ENCODE measurements at regions not wholly inside any gene's neighbourhood (a gene's known extent, or its start where the extent isn't known, plus 50 kb on each side); places are given as distances from the start of the nearest gene placed in this dataset.

GRCh38 chr20:20824924-20825584 lies 112.6 kb upstream of the RALGAPA2 start (continued):
- TF ChIP-seq MED1 (CRISPR knock-in tag; IDR thresholded peaks at IDR 0.05) (no peak), ZNF558 (CRISPR knock-in tag; IDR thresholded peaks at IDR 0.05; ENCODE audit: borderline replicate concordance) (no peak; the same call in 1 of the 2 replicates), GMEB2 (CRISPR knock-in tag; IDR thresholded peaks at IDR 0.05; ENCODE audit: low read depth) (no peak), NFRKB (IDR thresholded peaks at IDR 0.05) (no peak), CEBPB (IDR thresholded peaks at IDR 0.05; ENCODE audit: borderline replicate concordance, low read depth, low read length) (no peak), ETV5 (CRISPR knock-in tag; IDR thresholded peaks at IDR 0.05; ENCODE audit: borderline replicate concordance) (no peak), ZNF781 (CRISPR knock-in tag; IDR thresholded peaks at IDR 0.05; ENCODE audit: borderline replicate concordance, not compliant biosample characterization) (peak; percentile 25), ZNF101 (CRISPR knock-in tag; IDR thresholded peaks at IDR 0.05; ENCODE audit: borderline replicate concordance, low read depth) (no peak), ZNF143 (CRISPR knock-in tag; IDR thresholded peaks at IDR 0.05) (no peak), ZNF704 (CRISPR knock-in tag; IDR thresholded peaks at IDR 0.05; ENCODE audit: borderline replicate concordance) (no peak), ZBTB43 (CRISPR knock-in tag; conservative IDR thresholded peaks at IDR 0.05) (no peak), NPAS2 (CRISPR knock-in tag; IDR thresholded peaks at IDR 0.05; ENCODE audit: borderline replicate concordance) (no peak), ZFYVE20 (CRISPR knock-in tag; IDR thresholded peaks at IDR 0.05; ENCODE audit: borderline replicate concordance, low read depth) (no peak), ZNF510 (CRISPR knock-in tag; IDR thresholded peaks at IDR 0.05; ENCODE audit: low read depth) (no peak), PAX8 (CRISPR knock-in tag; IDR thresholded peaks at IDR 0.05; ENCODE audit: borderline replicate concordance) (no peak), CHD2 (IDR thresholded peaks at IDR 0.05; ENCODE audit: low read depth, low read length) (no peak), ZNF577 (CRISPR knock-in tag; IDR thresholded peaks at IDR 0.05; ENCODE audit: borderline replicate concordance, low read depth) (no peak), ZSCAN29 (CRISPR knock-in tag; conservative IDR thresholded peaks at IDR 0.05) (no peak), ZNF720 (CRISPR knock-in tag; IDR thresholded peaks at IDR 0.05) (no peak), SETDB1 (CRISPR knock-in tag; IDR thresholded peaks at IDR 0.05; ENCODE audit: borderline replicate concordance) (no peak), ZNF280B (CRISPR knock-in tag; IDR thresholded peaks at IDR 0.05; ENCODE audit: borderline replicate concordance) (no peak), ZUFSP (CRISPR knock-in tag; IDR thresholded peaks at IDR 0.05; ENCODE audit: borderline replicate concordance) (no peak), WIZ (CRISPR knock-in tag; IDR thresholded peaks at IDR 0.05) (no peak)
